GM12872 (cell line): ENCODE measurements at regions not wholly inside any gene's neighbourhood (a gene's known extent, or its start where the extent isn't known, plus 50 kb on each side); places are given as distances from the start of the nearest gene placed in this dataset.

Source experiments
- TF ChIP-seq, protein P1 (sequence below): IDR thresholded peaks from 3 replicates; pipeline ENCODE4 v1.5.1; 2011; ENCODE audit warnings: low read depth, mild to moderate bottlenecking, low read length, moderate library complexity; ENCODE audit not compliant: insufficient read depth

DNA sequence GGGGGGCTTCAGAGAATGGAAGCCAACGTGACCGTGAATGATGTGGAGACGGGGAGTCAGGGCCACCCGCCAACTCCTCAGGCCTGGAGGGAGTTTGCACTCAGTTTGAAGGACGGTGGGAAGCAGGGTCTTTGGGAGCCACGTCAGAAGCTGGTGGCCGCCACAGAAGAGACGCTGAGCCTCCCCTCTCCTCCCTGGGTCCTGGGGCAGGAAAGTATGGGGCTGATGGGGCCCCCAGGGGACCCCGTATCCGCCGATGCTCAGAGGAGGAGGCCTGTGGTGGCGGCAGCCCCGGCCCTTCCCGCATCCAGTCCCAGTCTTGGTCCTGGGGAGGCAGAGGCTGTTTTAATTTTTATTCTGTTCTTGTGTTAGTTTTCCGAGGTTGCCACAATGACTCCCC is 188.6 kb upstream of the C1orf174 start:
- TF ChIP-seq, protein P1, sequence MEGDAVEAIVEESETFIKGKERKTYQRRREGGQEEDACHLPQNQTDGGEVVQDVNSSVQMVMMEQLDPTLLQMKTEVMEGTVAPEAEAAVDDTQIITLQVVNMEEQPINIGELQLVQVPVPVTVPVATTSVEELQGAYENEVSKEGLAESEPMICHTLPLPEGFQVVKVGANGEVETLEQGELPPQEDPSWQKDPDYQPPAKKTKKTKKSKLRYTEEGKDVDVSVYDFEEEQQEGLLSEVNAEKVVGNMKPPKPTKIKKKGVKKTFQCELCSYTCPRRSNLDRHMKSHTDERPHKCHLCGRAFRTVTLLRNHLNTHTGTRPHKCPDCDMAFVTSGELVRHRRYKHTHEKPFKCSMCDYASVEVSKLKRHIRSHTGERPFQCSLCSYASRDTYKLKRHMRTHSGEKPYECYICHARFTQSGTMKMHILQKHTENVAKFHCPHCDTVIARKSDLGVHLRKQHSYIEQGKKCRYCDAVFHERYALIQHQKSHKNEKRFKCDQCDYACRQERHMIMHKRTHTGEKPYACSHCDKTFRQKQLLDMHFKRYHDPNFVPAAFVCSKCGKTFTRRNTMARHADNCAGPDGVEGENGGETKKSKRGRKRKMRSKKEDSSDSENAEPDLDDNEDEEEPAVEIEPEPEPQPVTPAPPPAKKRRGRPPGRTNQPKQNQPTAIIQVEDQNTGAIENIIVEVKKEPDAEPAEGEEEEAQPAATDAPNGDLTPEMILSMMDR, result no peak

DNA sequence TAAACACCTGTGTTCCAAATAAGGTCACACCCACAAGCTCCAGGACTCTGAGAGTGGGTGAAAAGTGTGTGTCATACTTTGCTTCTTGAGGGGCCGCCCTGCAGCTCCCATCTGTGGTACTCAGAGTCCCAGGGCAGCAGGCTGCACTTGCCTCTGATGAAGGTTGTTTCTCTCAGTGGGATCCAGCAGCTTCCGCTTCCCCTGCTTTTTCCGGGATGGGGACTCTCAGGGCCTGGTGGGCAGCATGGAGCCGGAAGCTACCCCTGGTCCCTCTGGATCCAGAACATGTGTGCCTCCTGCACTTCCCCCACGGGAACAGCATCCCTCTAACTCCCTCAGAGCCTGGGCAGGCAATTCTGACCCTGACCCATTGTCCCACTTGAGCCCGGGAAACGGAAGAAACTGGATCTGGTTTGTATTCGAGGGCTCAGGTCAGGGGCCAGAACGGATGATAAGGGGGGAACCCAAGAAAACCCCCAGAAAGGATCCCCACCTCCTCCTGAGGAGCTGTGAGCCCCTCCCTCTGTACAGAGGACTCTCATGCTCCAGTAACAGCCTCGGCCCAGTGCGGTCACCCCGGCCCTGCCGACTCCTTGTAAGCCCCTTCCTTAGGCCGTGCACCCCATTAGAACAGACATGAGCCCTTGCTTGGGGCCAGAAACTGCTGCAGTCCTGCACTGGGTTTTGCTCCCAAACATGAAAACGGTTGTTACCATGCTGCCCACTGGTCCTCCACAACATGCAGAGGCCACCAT is 189.5 kb upstream of the C1orf174 start:
- TF ChIP-seq, protein P1, result no peak

DNA sequence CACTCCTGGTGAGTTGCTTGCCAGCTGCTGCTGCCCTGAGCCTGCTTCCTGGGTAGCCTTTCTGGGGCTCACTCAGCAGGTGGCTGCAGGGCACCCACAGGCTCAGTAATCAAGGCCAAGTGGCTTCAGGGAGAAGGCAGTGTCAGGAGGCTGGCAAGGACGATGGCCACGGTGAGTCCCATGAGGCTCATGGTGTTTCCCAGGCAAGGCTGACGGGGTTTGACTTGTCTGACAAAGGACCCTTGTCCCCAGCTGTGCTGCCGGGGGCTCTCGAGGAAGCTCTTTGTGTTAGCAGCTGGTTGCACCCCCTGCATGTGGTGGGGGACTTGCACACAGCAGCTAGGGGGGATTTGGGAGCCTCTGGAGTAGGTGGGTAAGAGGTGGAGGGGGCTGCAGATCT is 190.5 kb upstream of the C1orf174 start:
- TF ChIP-seq, protein P1, result no peak

DNA sequence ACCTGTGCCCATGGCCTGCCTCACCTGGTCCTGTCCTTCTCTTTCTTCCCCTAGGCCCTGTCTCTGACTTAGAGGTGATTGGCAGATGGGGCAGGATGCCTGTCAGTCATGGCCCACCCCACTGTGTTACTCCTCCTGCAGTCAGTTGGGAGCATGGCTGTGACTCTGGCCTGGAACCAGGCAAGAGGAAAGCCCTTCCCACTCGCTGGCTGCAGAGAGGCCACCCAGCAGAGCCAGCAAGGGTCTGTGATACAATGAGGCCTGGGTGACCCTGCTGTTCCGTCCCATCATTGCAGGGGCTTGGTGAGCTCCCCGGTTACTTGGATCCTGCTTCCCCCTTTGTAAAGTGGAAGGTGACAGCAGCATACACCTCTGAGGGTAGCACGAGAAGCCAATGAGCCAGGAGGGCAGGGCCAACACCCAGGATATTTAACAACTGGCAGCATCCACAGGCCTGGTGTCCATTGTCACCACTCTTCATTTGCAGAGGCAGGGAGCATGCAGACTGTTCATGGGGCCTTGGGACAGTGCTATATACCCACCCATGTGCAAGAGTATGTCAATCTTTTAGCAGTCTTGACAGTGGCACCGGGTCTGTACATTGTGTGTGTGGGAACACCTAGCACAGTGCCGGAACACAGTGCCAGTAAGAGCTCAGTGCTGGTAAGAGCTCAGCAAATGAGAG is 191.0 kb upstream of the C1orf174 start:
- TF ChIP-seq, protein P1, result no peak

DNA sequence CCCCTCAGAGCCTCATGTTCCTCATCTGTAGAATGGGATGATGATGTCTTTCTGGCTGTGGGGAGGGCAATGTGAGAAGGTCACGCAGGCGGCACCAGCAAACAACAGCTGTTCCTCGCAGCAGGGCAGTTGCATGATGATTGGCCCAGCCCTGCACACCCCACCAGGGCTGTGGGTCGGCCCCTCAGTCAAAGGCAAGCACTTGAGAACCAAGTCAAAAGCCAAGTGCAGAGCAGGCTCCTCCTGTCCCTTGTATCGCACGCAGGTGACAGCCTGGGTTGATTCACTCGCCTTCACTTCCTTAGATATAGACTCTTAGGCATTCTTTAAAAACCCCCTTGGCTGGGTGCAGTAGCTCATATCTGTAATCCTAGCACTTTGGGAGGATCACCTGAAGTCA is 191.9 kb upstream of the C1orf174 start:
- TF ChIP-seq, protein P1, result no peak

DNA sequence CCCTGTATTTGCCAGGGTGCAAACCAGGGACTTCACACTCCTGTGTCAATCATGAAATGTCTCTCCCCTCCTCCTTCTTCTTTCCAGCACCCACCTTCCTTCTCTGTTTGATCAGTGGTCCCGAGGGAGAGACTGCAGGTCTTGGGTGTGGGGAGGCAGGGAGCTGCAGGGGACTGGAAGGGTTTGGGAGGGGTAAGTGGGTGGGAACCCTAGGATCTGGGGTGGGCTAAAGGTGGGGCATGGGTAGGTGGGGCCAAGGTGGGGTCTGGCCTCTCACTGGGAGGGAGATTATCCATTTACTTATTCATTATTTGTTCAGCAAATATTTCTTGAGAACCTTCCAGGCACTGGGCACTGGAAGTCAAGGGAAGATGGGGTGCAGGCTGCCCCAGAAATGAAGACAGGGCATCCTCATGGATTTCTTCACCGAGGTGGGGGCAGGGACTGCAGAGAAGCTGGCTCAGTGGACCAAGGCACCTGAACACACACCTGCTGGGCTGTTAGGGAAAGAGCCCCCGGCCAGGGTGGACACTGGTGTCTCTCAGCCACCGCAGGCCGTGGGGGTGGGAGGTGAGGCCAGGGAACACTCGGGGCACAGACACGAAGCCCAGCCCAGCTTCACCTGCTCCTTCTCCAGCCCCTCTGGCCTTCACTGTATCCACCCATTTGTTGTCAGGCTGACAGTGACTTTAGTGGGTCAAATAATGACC is 193.9 kb upstream of the C1orf174 start:
- TF ChIP-seq, protein P1, result no peak

DNA sequence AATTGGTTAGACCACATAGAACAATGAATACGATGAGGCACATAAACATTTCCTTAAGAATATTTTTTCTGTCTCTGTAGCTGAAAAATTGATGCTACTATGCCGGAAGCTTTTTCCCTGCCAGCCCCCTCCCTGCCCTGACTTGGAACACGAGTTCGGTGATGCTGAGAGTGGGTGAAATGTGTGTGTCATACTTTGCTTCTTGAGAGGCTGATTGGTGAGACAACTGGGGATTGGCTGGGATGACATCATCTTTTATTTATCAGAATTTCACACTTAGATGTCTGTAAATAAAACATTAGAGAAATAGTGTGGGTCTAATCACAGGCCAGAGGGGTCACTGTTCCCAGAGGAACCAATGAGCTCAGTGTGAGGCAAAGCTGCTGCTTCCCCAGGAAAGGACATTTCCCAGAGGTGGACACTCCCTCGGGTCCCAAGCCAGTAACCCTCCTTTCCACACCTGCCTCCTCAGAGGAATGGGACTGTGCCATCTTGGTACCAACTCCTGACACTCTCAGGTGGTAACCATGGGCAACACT is 195.4 kb upstream of the C1orf174 start:
- TF ChIP-seq, protein P1, result no peak
